H1 (cell line): ENCODE measurements at regions not wholly inside any gene's neighbourhood (a gene's known extent, or its start where the extent isn't known, plus 50 kb on each side); places are given as distances from the start of the nearest gene placed in this dataset.

Source experiments
- CTCF ChIA-PET: fragments of 300-600 bp; sonication (Branson Sonifier 250); formaldehyde crosslinking; loops from one replicate; lab custom pipeline; 2021; ENCODE audit not compliant: partially characterized antibody; lab: Charles Lee
- POLR2A ChIA-PET: fragments of 300-600 bp; sonication (Branson Sonifier 250); formaldehyde crosslinking; loops from one replicate; lab custom pipeline; 2021; ENCODE audit warnings: inconsistent platforms; ENCODE audit not compliant: partially characterized antibody; lab: Charles Lee
- DNase-seq, 2 experiments: peaks; one replicate each; pipeline versions ENCODE4 v3.0.0 to v3.0.0-alpha.2; 2010 to 2022; ENCODE audit warnings: low spot score in 2 of 2, low read depth in 1 of 2, mixed read lengths in 1 of 2
- FAIRE-seq: peaks from 2 replicates; lab custom pipeline; 2011; peaks lifted over from hg19 to GRCh38; lab: Jason Lieb, UNC
- H2AFZ ChIP-seq: 2 replicates; pipeline ENCODE4 v1.8.1; 2012; ENCODE audit warnings: low read length, inconsistent platforms
- H2AK5ac ChIP-seq: 2 replicates; pipeline ENCODE4 v1.6.1; 2013; ENCODE audit warnings: low read depth, low read length
- H2BK120ac ChIP-seq: replicated peaks from 2 replicates; pipeline ENCODE3; 2013; ENCODE audit warnings: low read depth, low read length, inconsistent platforms
- H2BK12ac ChIP-seq: 2 replicates; pipeline ENCODE4 v1.6.1; 2013; ENCODE audit warnings: low read depth, low read length
- H2BK15ac ChIP-seq: 2 replicates; pipeline ENCODE4 v1.6.1; 2013; ENCODE audit warnings: low read length
- H2BK20ac ChIP-seq: 2 replicates; pipeline ENCODE4 v1.6.1; 2013; ENCODE audit warnings: low read length
- H2BK5ac ChIP-seq: 2 replicates; pipeline ENCODE4 v1.6.1; 2013; ENCODE audit warnings: low read depth, low read length
- H3K14ac ChIP-seq: 2 replicates; pipeline ENCODE4 v1.6.1; 2013; ENCODE audit warnings: inconsistent platforms; ENCODE audit not compliant: insufficient read length
- H3K18ac ChIP-seq: 2 replicates; pipeline ENCODE4 v1.6.1; 2013; ENCODE audit warnings: low read length; ENCODE audit errors: extremely low read depth
- H3K23ac ChIP-seq: 2 replicates; pipeline ENCODE4 v1.6.1; 2013; ENCODE audit warnings: inconsistent platforms; ENCODE audit not compliant: insufficient read length
- H3K23me2 ChIP-seq: 2 replicates; pipeline ENCODE4 v1.6.1; 2013; ENCODE audit warnings: low read depth, low read length
- H3K27ac ChIP-seq: 2 replicates; pipeline ENCODE4 v1.6.1; 2011; ENCODE audit warnings: low read depth, low read length, inconsistent platforms
- H3K27me3 ChIP-seq, 4 experiments: replicated peaks in 1 of 4; 1 replicate in 1 of 4; 2 replicates in 3 of 4; pipeline versions ENCODE4 v1.6.1 to v1.8.1; 2011 to 2013; ENCODE audit warnings: low read length in 3 of 4, mild to moderate bottlenecking in 3 of 4, inconsistent platforms in 2 of 4, mixed read lengths in 2 of 4, moderate library complexity in 1 of 4; ENCODE audit not compliant: control insufficient read depth in 3 of 4, insufficient read depth in 3 of 4; ENCODE audit errors: extremely low read depth in 1 of 4
- H3K36me3 ChIP-seq, 4 experiments: 2 replicates each; pipeline versions ENCODE4 v1.6.1 to v1.8.1; 2011 to 2013; ENCODE audit warnings: mild to moderate bottlenecking in 4 of 4, low read length in 3 of 4, moderate library complexity in 2 of 4, control low read depth in 1 of 4, inconsistent platforms in 1 of 4; ENCODE audit not compliant: insufficient read depth in 4 of 4, control insufficient read depth in 2 of 4
- H3K4ac ChIP-seq: replicated peaks from 2 replicates; pipeline ENCODE3; 2013; ENCODE audit warnings: low read length, low read depth, mixed read lengths, inconsistent platforms; ENCODE audit not compliant: insufficient read length
- H3K4me1 ChIP-seq, 4 experiments: replicated peaks in 1 of 4; 1 replicate in 1 of 4; 2 replicates in 3 of 4; pipeline versions ENCODE4 v1.6.1 to v1.8.1; 2011 to 2013; ENCODE audit warnings: low read length in 3 of 4, inconsistent platforms in 2 of 4, mixed read lengths in 1 of 4; ENCODE audit not compliant: insufficient read depth in 4 of 4, control insufficient read depth in 3 of 4
- H3K4me2 ChIP-seq, 2 experiments: 2 replicates each; pipeline versions ENCODE4 v1.6.1 to v1.8.1; 2011 to 2013; ENCODE audit warnings: low read depth in 2 of 2, low read length in 2 of 2, control low read depth in 1 of 2, inconsistent platforms in 1 of 2, mild to moderate bottlenecking in 1 of 2; ENCODE audit not compliant: insufficient read depth in 1 of 2
- H3K4me3 ChIP-seq, 4 experiments: fragments of 200-600, 300-600 bp in 1 of 4; sonication (generic), shearing (Covaris generic), sonication (Bioruptor Twin) in 1 of 4; 2 replicates each; pipeline versions ENCODE4 v1.5.1 to v1.8.1; 2011 to 2016; ENCODE audit warnings: low read length in 4 of 4, low read depth in 3 of 4, control low read depth in 2 of 4, inconsistent platforms in 2 of 4, mild to moderate bottlenecking in 2 of 4, mixed read lengths in 1 of 4, moderate library complexity in 1 of 4; ENCODE audit not compliant: insufficient read depth in 2 of 4; ENCODE audit errors: extremely low read depth in 1 of 4
- H3K56ac ChIP-seq: replicated peaks from 2 replicates; pipeline ENCODE3; 2013; ENCODE audit warnings: low read depth, mild to moderate bottlenecking, mixed read lengths, low read length, inconsistent platforms; ENCODE audit not compliant: insufficient read length
- H3K79me1 ChIP-seq: 2 replicates; pipeline ENCODE4 v1.6.1; 2013; ENCODE audit warnings: low read depth, low read length, control low read depth
- H3K79me2 ChIP-seq, 2 experiments: 2 replicates each; pipeline versions ENCODE4 v1.6.1 to v1.8.1; 2012 to 2013; ENCODE audit warnings: low read length in 2 of 2, mild to moderate bottlenecking in 2 of 2, inconsistent platforms in 1 of 2; ENCODE audit not compliant: insufficient read depth in 2 of 2, control insufficient read depth in 1 of 2
- H3K9ac ChIP-seq, 4 experiments: replicated peaks in 1 of 4; 1 replicate in 1 of 4; 2 replicates in 3 of 4; pipeline versions ENCODE4 v1.6.1 to v1.8.1; 2011 to 2013; ENCODE audit warnings: low read depth in 3 of 4, low read length in 3 of 4, control low read depth in 2 of 4, mild to moderate bottlenecking in 2 of 4, moderate library complexity in 2 of 4, inconsistent platforms in 1 of 4; ENCODE audit errors: extremely low read depth in 1 of 4
- H3K9me3 ChIP-seq, 2 experiments: 2 replicates each; pipeline versions ENCODE4 v1.6.1 to v1.8.1; 2012 to 2013; ENCODE audit warnings: mild to moderate bottlenecking in 2 of 2, moderate library complexity in 2 of 2, control low read depth in 1 of 2, inconsistent platforms in 1 of 2, low read depth in 1 of 2, low read length in 1 of 2, mixed read lengths in 1 of 2; ENCODE audit not compliant: insufficient read depth in 2 of 2
- H4K20me1 ChIP-seq, 2 experiments: replicated peaks in 1 of 2; 2 replicates each; pipeline versions ENCODE3 to v1.8.1; 2011 to 2013; ENCODE audit warnings: inconsistent platforms in 2 of 2, low read length in 2 of 2, mild to moderate bottlenecking in 1 of 2; ENCODE audit not compliant: insufficient read depth in 2 of 2, control insufficient read depth in 1 of 2
- H4K5ac ChIP-seq: 2 replicates; pipeline ENCODE4 v1.6.1; 2013; ENCODE audit warnings: low read length, low read depth, mixed read lengths, inconsistent platforms; ENCODE audit not compliant: insufficient read length
- H4K8ac ChIP-seq: 2 replicates; pipeline ENCODE4 v1.8.0; 2013; ENCODE audit warnings: mild to moderate bottlenecking, moderate library complexity, low read length, inconsistent platforms; ENCODE audit not compliant: insufficient read depth; ENCODE audit errors: extremely low read depth
- H4K91ac ChIP-seq: replicated peaks from 2 replicates; pipeline ENCODE3; 2013; ENCODE audit warnings: low read length, mixed read lengths, inconsistent platforms; ENCODE audit not compliant: insufficient read length
- BACH1 ChIP-seq: IDR thresholded peaks from 2 replicates; pipeline ENCODE4 v1.6.1; 2012; ENCODE audit warnings: low read length, improper control_type of control experiment
- CBX5 ChIP-seq: fragments of 300-800, 300-1000 bp; sonication (generic); IDR thresholded peaks from 2 replicates; pipeline ENCODE4 v1.7.1; 2016; ENCODE audit warnings: antibody characterized with exemption, low read length, low read depth
- CEBPB ChIP-seq: IDR thresholded peaks from 2 replicates; pipeline ENCODE4 v1.6.1; 2012; ENCODE audit warnings: low read depth, low read length
- CREB1 ChIP-seq: IDR thresholded peaks from 2 replicates; pipeline ENCODE4 v1.6.1; 2012; ENCODE audit warnings: inconsistent platforms
- CTBP2 ChIP-seq: IDR thresholded peaks from 2 replicates; pipeline ENCODE4 v1.7.0; 2011; ENCODE audit warnings: borderline replicate concordance, mild to moderate bottlenecking, moderate library complexity, mixed read lengths, low read length; ENCODE audit not compliant: insufficient read depth, insufficient read length
- GABPA ChIP-seq: IDR thresholded peaks from 2 replicates; pipeline ENCODE4 v1.6.1; 2011; ENCODE audit warnings: mild to moderate bottlenecking, low read length, moderate library complexity, borderline replicate concordance; ENCODE audit not compliant: insufficient read depth
- HDAC6 ChIP-seq: IDR thresholded peaks from one replicate; pipeline ENCODE4 v1.7.1; 2012; ENCODE audit warnings: low read depth, mild to moderate bottlenecking, inconsistent platforms, low read length, moderate library complexity
- KDM4A ChIP-seq: IDR thresholded peaks from one replicate; pipeline ENCODE4 v1.7.1; 2012; ENCODE audit warnings: low read depth, mild to moderate bottlenecking, moderate library complexity, low read length, inconsistent platforms; ENCODE audit not compliant: severe bottlenecking
- POLR2AphosphoS5 ChIP-seq: IDR thresholded peaks from 2 replicates; pipeline ENCODE4 v1.6.1; 2011; ENCODE audit warnings: low read depth, low read length
- RAD21 ChIP-seq, 2 experiments: IDR thresholded peaks in 1 of 2; conservative IDR thresholded peaks in 1 of 2; 2 replicates each; pipeline ENCODE4 v1.6.1; 2011; ENCODE audit warnings: low read depth in 2 of 2, low read length in 2 of 2, improper control_type of control experiment in 1 of 2, inconsistent platforms in 1 of 2, mild to moderate bottlenecking in 1 of 2, moderate library complexity in 1 of 2
- RFX5 ChIP-seq: IDR thresholded peaks from 2 replicates; pipeline ENCODE4 v1.6.1; 2011; ENCODE audit warnings: low read depth, low read length, improper control_type of control experiment, borderline replicate concordance
- RXRA ChIP-seq: IDR thresholded peaks from 2 replicates; pipeline ENCODE4 v1.6.1; 2011; ENCODE audit warnings: low read depth, mild to moderate bottlenecking, low read length, moderate library complexity; ENCODE audit not compliant: insufficient read depth
- TAF7 ChIP-seq: optimal IDR thresholded peaks from 2 replicates; pipeline ENCODE3; 2011; ENCODE audit warnings: low read depth, mild to moderate bottlenecking, inconsistent platforms, low read length, moderate library complexity, borderline replicate concordance
- TBP ChIP-seq: IDR thresholded peaks from 2 replicates; pipeline ENCODE4 v1.6.1; 2011; ENCODE audit warnings: low read depth, low read length, improper control_type of control experiment
- WGBS, 2 experiments: shearing (Covaris generic) in 1 of 2; methylation state at CpG; one replicate each; pipeline versions ENCODE4 v1.1.6 to v1.1.7; 2013 to 2015; ENCODE audit warnings: low lambda C conversion rate in 2 of 2, mixed read lengths in 2 of 2, inconsistent platforms in 1 of 2, low coverage in 1 of 2, missing lambda C conversion rate in 1 of 2; ENCODE audit not compliant: insufficient replicate concordance in 2 of 2, insufficient coverage in 1 of 2, insufficient read length in 1 of 2; ENCODE audit errors: extremely low coverage in 1 of 2, missing lambda C conversion rate in 1 of 2; 5-methylcytosine and 5-hydroxymethylcytosine counted together

DNA sequence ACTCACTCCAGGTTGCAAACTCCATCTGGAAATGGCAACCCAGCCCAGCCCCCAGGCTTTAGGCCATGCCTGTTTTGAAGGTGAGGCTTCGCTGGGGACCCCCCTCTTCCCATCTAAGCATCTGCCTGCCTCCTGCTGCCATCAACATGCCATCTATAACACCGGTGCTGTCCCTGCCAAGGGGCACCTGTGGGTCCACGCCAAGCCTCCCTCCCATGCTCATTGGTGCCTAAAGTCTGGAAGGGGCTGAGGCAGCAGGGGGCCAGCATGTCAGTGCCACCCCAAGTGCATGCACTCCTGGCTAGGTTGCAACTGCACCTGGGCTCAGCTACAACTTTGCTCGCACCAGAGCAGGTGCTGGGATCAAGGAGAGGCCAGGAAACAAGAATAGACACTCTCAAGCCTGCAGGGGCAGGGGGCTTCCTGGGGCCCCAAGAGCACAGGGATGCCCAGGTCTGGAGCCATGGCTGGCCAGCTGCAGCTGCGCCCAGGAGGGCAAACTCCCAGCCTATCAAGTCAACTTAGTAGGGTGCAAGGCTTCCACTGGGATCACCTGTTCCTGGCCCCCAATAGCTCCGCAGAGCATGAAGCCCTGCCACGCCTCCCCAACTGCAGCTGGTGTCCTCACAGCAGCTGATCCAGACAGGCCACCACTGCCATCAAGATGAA lies 151.3 kb upstream of the HSF2 start:
- POLR2A ChIA-PET: no interaction called here
- H3K36me3 ChIP-seq: no peaks in the 10 kb centered on the region
- TF ChIP-seq CEBPB: no peak
- TF ChIP-seq KDM4A: no peak
- no peak for TF ChIP-seq CTBP2
- no peak for TF ChIP-seq RAD21 (IDR thresholded peaks at IDR 0.05 in 1 of 2, conservative IDR thresholded peaks at IDR 0.05 in 1 of 2; ENCODE audit: low read depth in 2 of 2, low read length in 2 of 2)
- no peak for TF ChIP-seq BACH1
- no peak for TF ChIP-seq CBX5
- TF ChIP-seq HDAC6: no peak
- no peak for TF ChIP-seq POLR2AphosphoS5
- TF ChIP-seq TAF7: no peak
- no peak for TF ChIP-seq RFX5
- no peak for TF ChIP-seq CREB1
- TF ChIP-seq GABPA: no peak
- TF ChIP-seq TBP: no peak
- no peak for TF ChIP-seq RXRA

More for the DNA sequence above, 151.3 kb upstream of the HSF2 start:
- H3K4me2 ChIP-seq: no peak overlapping the region
- no peak overlapping the region for H2BK20ac ChIP-seq
- H3K23me2 ChIP-seq: no peaks in the 10 kb centered on the region
- no peak overlapping the region for H3K27ac ChIP-seq
- no peak overlapping the region for H2AK5ac ChIP-seq
- WGBS, 2 experiments: 86% methylated on average over 7 of the region's 7 CpGs; no CpG with 5 or more reads in 1 of the 2 experiments
- H3K9ac ChIP-seq: no peak overlapping the region
- no peaks in the 10 kb centered on the region for H4K20me1 ChIP-seq
- no peak overlapping the region for H2BK15ac ChIP-seq
- H3K56ac ChIP-seq: no peak overlapping the region
- H3K4me3 ChIP-seq: no peak overlapping the region
- no peaks in the 10 kb centered on the region for H3K4me1 ChIP-seq
- H4K91ac ChIP-seq: no peak overlapping the region
- no peak overlapping the region for H2AFZ ChIP-seq
- H3K9me3 ChIP-seq: no peaks in the 10 kb centered on the region; a peak in 1 of 4 replicates
- H3K18ac ChIP-seq: no peak overlapping the region
- no peak overlapping the region for H2BK12ac ChIP-seq
- H3K14ac ChIP-seq: no peak overlapping the region
- DNase-seq (no peak), FAIRE-seq (no peak)
- H4K5ac ChIP-seq: no peak overlapping the region
- no peak overlapping the region for H3K4ac ChIP-seq
- no peak overlapping the region for H2BK120ac ChIP-seq
- CTCF ChIA-PET: interaction anchor here (0.6 kb wide), 1 partner anchor 68 kb away, joined by 3 read pairs; no protein-coding TSS in a partner anchor
- H3K79me2 ChIP-seq: no peaks in the 10 kb centered on the region
- H3K79me1 ChIP-seq: no peaks in the 10 kb centered on the region
- H3K27me3 ChIP-seq: no peaks in the 10 kb centered on the region
- H4K8ac ChIP-seq: no peak overlapping the region
- H3K23ac ChIP-seq: no peak overlapping the region
- no peak overlapping the region for H2BK5ac ChIP-seq
